Choroid plexus epithelial cell (primary cell): ENCODE measurements at regions not wholly inside any gene's neighbourhood (a gene's known extent, or its start where the extent isn't known, plus 50 kb on each side); places are given as distances from the start of the nearest gene placed in this dataset.

Source experiments
- DNase-seq: peaks from one replicate; pipeline ENCODE4 v3.0.0-alpha.2; 2010; ENCODE audit warnings: low read depth
- H3K4me3 ChIP-seq: 2 replicates; pipeline ENCODE4 v1.5.1; 2011; ENCODE audit warnings: low read depth, mild to moderate bottlenecking, control low read depth, low read length, moderate library complexity
- CTCF ChIP-seq: conservative IDR thresholded peaks from 2 replicates; pipeline ENCODE4 v1.5.1; 2011; ENCODE audit warnings: low read depth, mild to moderate bottlenecking, control low read depth, inconsistent platforms, low read length, moderate library complexity

DNA sequence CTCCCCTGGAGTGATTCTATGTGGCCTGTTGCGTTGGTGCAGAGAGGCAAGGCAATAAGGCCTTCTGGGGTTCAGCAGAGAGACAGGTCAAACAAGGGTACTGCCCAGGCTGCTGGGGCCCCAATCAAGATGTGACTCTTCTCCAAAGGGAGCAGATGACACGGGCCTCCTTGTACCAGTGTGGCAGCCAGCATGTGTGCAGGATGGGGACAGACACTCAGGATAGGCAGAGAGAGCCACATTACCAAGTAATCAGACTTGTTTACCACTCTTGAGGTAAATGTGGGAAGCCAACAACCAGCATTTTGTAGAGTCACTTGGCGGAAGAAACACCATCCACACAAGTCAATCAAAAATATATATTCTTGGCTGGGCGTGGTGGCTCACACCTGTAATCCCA is 95.3 kb upstream of the DLG1 start:
- TF ChIP-seq CTCF: no peak
- no peak for DNase-seq
- H3K4me3 ChIP-seq: no peak overlapping the region

- no peak for TF ChIP-seq CTCF
- no peak for DNase-seq
- H3K4me3 ChIP-seq: no peak overlapping the region
Measured at GRCh38 chr3:197392961-197393360, 94.5 kb upstream of the DLG1 start.

- TF ChIP-seq CTCF: no peak
- no peak for DNase-seq
- no peak overlapping the region for H3K4me3 ChIP-seq
Measured at GRCh38 chr3:197381371-197381770, 83.0 kb upstream of the DLG1 start.

DNA sequence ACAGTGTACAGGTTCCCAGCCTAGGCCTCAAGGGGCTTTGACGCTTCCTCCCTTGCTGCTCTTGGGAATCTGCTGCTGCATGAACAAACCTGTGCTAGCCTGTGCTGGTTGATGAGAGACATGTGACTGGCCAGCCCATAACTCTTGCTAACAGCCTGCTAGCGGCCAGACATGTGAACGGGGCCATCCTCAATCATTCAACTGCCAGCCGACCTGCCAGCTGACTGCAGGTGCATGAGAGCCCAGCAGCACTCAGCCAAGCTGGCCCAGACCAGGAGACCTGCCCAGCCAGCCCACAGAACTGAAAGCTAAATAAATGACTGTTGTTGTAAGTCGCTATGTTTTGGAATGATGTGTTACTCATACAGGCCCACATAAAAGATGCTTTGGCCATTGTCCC is 82.4 kb upstream of the DLG1 start:
- DNase-seq: no peak
- TF ChIP-seq CTCF: no peak
- no peak overlapping the region for H3K4me3 ChIP-seq

- no peak for DNase-seq
Measured at GRCh38 chr3:197378985-197379718, 80.7 kb upstream of the DLG1 start.

DNA sequence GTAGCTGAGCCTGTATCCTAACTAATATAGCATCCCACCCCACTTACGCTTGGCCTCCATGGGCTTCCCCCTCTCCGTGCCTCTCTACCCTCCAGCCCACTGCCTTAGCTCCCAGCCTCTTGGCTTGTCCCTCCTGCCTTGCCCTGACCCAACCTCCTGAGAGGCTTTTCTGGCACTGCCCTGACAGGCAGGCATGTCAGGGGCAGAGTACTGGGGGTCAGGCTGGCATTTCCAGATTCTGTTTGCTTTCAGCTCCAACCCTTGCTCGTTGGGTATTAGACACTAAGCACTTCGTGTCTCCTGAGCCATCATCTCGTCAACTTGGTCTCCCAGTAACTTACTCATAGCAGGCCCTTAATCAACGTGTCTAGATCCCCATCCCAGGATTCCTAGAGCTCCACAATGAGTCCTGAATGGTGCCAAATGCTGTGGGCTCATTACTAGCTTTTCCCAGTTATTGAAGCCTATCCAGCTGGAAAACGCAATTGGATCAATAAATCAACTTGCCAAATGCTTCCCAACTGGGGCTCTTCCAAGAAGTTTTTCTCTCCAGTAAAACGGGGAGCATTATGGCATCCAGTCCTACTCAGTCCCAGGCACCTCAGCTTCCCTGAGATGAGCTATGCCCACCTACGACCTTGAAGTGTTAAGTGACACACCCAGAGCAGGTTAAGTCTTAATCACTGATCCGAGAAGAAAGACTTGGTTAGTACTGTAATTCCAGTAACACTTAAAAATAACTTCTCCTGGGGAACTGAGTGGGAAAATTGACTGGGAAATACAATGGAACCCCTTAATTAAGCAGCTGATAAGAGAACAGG is 78.5 kb upstream of the DLG1 start:
- no peak overlapping the region for H3K4me3 ChIP-seq
- no peak for TF ChIP-seq CTCF
- no peak for DNase-seq

More at GRCh38 chr3:197378985-197379718, 80.7 kb upstream of the DLG1 start:
- TF ChIP-seq CTCF: no peak
- no peak overlapping the region for H3K4me3 ChIP-seq
